ENCODE measurements at regions not wholly inside any gene's neighbourhood (a gene's known extent, or its start where the extent isn't known, plus 50 kb on each side); places are given as distances from the start of the nearest gene placed in this dataset.

DNA sequence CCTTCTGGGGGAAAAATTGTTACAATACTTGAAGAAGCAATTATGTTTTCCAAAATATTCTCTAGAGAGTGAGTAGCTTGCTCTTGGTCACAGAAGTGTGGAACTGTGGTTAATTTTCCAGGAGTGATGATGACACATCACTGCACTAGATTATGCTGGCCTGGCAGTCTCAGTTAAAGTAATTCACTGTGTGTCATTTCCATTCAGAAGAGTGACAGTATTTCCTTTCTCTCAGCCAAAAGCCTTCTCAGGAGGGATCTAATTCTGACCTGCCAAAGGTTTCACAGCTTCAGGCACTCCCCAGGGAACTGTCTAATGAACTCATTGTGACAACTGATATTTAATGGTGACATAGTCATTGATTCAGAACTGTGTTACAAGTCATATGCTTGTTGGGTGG is 517.5 kb downstream of the TBC1D32 start:
- TF ChIP-seq, protein P1, sequence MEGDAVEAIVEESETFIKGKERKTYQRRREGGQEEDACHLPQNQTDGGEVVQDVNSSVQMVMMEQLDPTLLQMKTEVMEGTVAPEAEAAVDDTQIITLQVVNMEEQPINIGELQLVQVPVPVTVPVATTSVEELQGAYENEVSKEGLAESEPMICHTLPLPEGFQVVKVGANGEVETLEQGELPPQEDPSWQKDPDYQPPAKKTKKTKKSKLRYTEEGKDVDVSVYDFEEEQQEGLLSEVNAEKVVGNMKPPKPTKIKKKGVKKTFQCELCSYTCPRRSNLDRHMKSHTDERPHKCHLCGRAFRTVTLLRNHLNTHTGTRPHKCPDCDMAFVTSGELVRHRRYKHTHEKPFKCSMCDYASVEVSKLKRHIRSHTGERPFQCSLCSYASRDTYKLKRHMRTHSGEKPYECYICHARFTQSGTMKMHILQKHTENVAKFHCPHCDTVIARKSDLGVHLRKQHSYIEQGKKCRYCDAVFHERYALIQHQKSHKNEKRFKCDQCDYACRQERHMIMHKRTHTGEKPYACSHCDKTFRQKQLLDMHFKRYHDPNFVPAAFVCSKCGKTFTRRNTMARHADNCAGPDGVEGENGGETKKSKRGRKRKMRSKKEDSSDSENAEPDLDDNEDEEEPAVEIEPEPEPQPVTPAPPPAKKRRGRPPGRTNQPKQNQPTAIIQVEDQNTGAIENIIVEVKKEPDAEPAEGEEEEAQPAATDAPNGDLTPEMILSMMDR (conservative IDR thresholded peaks at IDR 0.05): no peak
- no peak for TF ChIP-seq ZFX (IDR thresholded peaks at IDR 0.05)

All from C4-2B (cell line).